Endothelial cell of umbilical vein (primary cell): ENCODE measurements at regions not wholly inside any gene's neighbourhood (a gene's known extent, or its start where the extent isn't known, plus 50 kb on each side); places are given as distances from the start of the nearest gene placed in this dataset.
"Not testable (repeated sequence)": the region's sequence is repeated elsewhere in the genome, so short reads cannot be mapped to it uniquely, and the experiment has no call there.

ENCODE experiments used
- BruUV-seq: library from RNA; stranded (reverse); fragments of 400-500 nt; replicated peaks from 2 replicates; lab custom pipeline; 2021; lab: Mats Ljungman, UMichigan
- CTCF ChIA-PET: fragments of 300-600, 350-600 bp; sonication (Branson Sonifier 250); formaldehyde crosslinking; loops from one replicate; lab custom pipeline; 2021; ENCODE audit warnings: antibody characterized with exemption, inconsistent platforms; lab: Charles Lee
- POLR2A ChIA-PET: fragments of 300-600, 350-600 bp; sonication (Branson Sonifier 250); formaldehyde crosslinking; loops from one replicate; lab custom pipeline; 2021; ENCODE audit warnings: antibody characterized with exemption, inconsistent platforms; lab: Charles Lee
- DNase-seq: peaks from one replicate; pipeline ENCODE4 v3.0.0-alpha.2; 2011; ENCODE audit warnings: low read depth, low spot score
- FAIRE-seq: peaks from 2 replicates; lab custom pipeline; 2011; peaks lifted over from hg19 to GRCh38; lab: Jason Lieb, UNC
- H2AFZ ChIP-seq: 2 replicates; pipeline ENCODE4 v1.6.0; 2012; ENCODE audit warnings: low read depth, low read length, control low read depth, inconsistent platforms
- H3K27ac ChIP-seq: 2 replicates; pipeline ENCODE4 v1.5.1; 2011; ENCODE audit warnings: low read depth, mild to moderate bottlenecking, control low read depth, low read length, moderate library complexity; ENCODE audit not compliant: insufficient read depth
- H3K27me3 ChIP-seq, 2 experiments: 2 replicates each; pipeline versions ENCODE4 v1.6.0 to v1.6.1; 2011; ENCODE audit warnings: low read length in 2 of 2, mixed read lengths in 1 of 2; ENCODE audit not compliant: control insufficient read depth in 2 of 2, insufficient read depth in 2 of 2
- H3K36me3 ChIP-seq, 2 experiments: 2 replicates in 1 of 2; 3 replicates in 1 of 2; pipeline ENCODE4 v1.5.1; 2011; ENCODE audit warnings: low read length in 2 of 2, mild to moderate bottlenecking in 1 of 2, moderate library complexity in 1 of 2; ENCODE audit not compliant: control insufficient read depth in 2 of 2, insufficient read depth in 2 of 2; ENCODE audit errors: extremely low read depth in 1 of 2
- H3K4me1 ChIP-seq: 3 replicates; pipeline ENCODE4 v1.5.1; 2011; ENCODE audit warnings: mild to moderate bottlenecking, low read length; ENCODE audit not compliant: control insufficient read depth, insufficient read depth; ENCODE audit errors: extremely low read depth
- H3K4me2 ChIP-seq: 2 replicates; pipeline ENCODE4 v1.6.1; 2011; ENCODE audit warnings: low read length, control low read depth, mixed read lengths; ENCODE audit not compliant: insufficient read depth
- H3K4me3 ChIP-seq, 3 experiments: fragments of 200-600 bp in 1 of 3; sonication (generic), shearing (Covaris generic) in 1 of 3; replicated peaks in 1 of 3; 2 replicates each; pipeline ENCODE4 v1.5.1; 2011 to 2016; ENCODE audit warnings: control low read depth in 3 of 3, low read length in 3 of 3, mild to moderate bottlenecking in 2 of 3, inconsistent platforms in 1 of 3, low read depth in 1 of 3, moderate library complexity in 1 of 3; ENCODE audit not compliant: insufficient read depth in 1 of 3
- H3K79me2 ChIP-seq: 2 replicates; pipeline ENCODE4 v1.6.0; 2012; ENCODE audit warnings: low read length, inconsistent platforms; ENCODE audit not compliant: control insufficient read depth, insufficient read depth
- H3K9ac ChIP-seq: replicated peaks from 2 replicates; pipeline ENCODE3; 2011; ENCODE audit warnings: low read length, control low read depth; ENCODE audit not compliant: insufficient read depth; ENCODE audit errors: extremely low read depth
- H3K9me1 ChIP-seq: replicated peaks from 3 replicates; pipeline ENCODE4 v1.6.0; 2011; ENCODE audit warnings: mild to moderate bottlenecking, low read length; ENCODE audit not compliant: control insufficient read depth, insufficient read depth; ENCODE audit errors: extremely low read depth
- H3K9me3 ChIP-seq: replicated peaks from 2 replicates; pipeline ENCODE4 v1.5.1; 2012; ENCODE audit warnings: low read length, inconsistent platforms; ENCODE audit not compliant: control insufficient read depth, insufficient read depth
- H4K20me1 ChIP-seq: replicated peaks from 2 replicates; pipeline ENCODE3; 2011; ENCODE audit warnings: mild to moderate bottlenecking, low read length; ENCODE audit not compliant: control insufficient read depth, insufficient read depth; ENCODE audit errors: extremely low read depth
- EZH2 ChIP-seq: IDR thresholded peaks from 2 replicates; pipeline ENCODE4 v1.6.1; 2012; ENCODE audit warnings: borderline replicate concordance, low read depth, mild to moderate bottlenecking, moderate library complexity, low read length, inconsistent platforms; ENCODE audit not compliant: severe bottlenecking
- dilution Hi-C: fragments of 300-500 bp; cut with MboI; formaldehyde crosslinking; loops from one replicate; pipeline ENCODE4 v1.15.0; 2019; ENCODE audit warnings: low sequenced_read_pairs; ENCODE audit not compliant: extremely low pct_ligation_motif_present
- intact Hi-C: fragments of 100-400 bp; cut with micrococcal nuclease; formaldehyde crosslinking; loops from one replicate; pipeline ENCODE4 v1.10.0; 2022
- TF ChIP-seq, protein P1 (sequence below), 2 donors: IDR thresholded peaks; 1 replicate in 1 of 2; 2 replicates in 1 of 2; pipeline ENCODE4 v1.5.1; 2011; ENCODE audit warnings: low read length in 2 of 2, mild to moderate bottlenecking in 2 of 2, moderate library complexity in 2 of 2, control low read depth in 1 of 2, inconsistent platforms in 1 of 2, low read depth in 1 of 2; ENCODE audit not compliant: insufficient read depth in 1 of 2; ENCODE audit errors: extremely low read depth in 1 of 2

DNA sequence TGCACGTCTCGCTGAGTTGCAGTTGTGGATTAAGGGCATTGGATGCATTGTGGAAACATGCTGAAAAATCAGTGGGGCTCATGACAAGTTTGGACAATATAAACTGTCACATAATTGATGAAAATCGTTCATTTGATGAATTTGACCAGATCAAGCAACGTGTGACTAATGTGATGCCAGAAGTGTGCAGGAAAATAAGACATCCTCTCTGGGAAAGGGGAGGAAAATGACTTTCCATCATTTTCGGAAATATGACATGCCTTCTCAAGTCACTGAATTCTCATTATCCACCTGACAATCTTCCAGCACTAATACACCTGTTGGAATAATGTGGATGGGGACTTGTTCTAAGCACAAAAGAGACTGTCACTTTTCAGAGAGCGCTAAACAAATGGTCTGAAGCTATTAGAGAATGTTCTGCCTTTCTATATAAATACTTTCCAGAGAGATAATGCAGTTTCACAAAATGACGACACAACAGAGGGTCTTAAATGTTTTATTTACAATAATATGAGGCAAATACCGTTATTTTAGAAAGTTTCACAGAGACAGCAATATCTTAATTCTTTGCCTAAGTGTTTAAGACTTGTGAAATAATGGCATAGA lies 1741.9 kb upstream of the RAG2 start:
- FAIRE-seq: no peak
- Histone ChIP-seq H3K4me1 (no peaks in the 10 kb centered on the region), H3K4me2 (no peak overlapping the region), H3K4me3 (no peak overlapping the region), H3K79me2 (no peaks in the 10 kb centered on the region), H3K36me3 (no peaks in the 10 kb centered on the region), H4K20me1 (no peaks in the 10 kb centered on the region), H3K27me3 (no peaks in the 10 kb centered on the region), H3K27ac (no peak overlapping the region), H3K9ac (no peak overlapping the region), H3K9me3 (peaks cover 2% of the 10 kb centered on the region), H2AFZ (no peak overlapping the region), H3K9me1 (no peaks in the 10 kb centered on the region)
- intact Hi-C loops: no loop called here
- no peak for DNase-seq
- ChIA-PET CTCF (no interaction called here), POLR2A (no interaction called here)
- BruUV-seq: no TSS peak
- no peak for TF ChIP-seq EZH2
- TF ChIP-seq, protein P1, sequence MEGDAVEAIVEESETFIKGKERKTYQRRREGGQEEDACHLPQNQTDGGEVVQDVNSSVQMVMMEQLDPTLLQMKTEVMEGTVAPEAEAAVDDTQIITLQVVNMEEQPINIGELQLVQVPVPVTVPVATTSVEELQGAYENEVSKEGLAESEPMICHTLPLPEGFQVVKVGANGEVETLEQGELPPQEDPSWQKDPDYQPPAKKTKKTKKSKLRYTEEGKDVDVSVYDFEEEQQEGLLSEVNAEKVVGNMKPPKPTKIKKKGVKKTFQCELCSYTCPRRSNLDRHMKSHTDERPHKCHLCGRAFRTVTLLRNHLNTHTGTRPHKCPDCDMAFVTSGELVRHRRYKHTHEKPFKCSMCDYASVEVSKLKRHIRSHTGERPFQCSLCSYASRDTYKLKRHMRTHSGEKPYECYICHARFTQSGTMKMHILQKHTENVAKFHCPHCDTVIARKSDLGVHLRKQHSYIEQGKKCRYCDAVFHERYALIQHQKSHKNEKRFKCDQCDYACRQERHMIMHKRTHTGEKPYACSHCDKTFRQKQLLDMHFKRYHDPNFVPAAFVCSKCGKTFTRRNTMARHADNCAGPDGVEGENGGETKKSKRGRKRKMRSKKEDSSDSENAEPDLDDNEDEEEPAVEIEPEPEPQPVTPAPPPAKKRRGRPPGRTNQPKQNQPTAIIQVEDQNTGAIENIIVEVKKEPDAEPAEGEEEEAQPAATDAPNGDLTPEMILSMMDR (IDR thresholded peaks at IDR 0.05; ENCODE audit: extremely low read depth in 1 of 2, insufficient read depth in 1 of 2, low read depth in 1 of 2, low read length in 2 of 2): no peak
- dilution Hi-C loops: no loop called here

DNA sequence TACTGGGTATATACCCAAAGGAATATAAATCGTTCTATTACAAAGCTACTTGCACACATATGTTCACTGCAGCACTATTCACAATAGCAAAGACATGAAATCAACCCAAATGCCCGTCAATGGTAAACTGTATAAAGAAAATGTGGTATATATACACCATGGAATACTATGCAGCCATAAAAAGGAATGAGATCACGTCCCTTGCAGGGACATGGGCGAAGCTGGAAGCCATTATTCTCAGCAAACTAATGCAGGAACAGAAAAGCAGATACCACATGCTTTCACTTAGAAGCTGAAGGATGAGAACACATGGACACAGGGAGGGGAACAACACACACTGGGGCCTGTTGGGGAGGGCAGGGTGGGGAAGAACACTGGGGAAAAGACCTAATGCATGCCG lies 1740.0 kb upstream of the RAG2 start:
- dilution Hi-C loops, BruUV-seq, H3K27ac ChIP-seq, CTCF ChIA-PET, H4K20me1 ChIP-seq, DNase-seq, H3K4me1 ChIP-seq, H3K79me2 ChIP-seq, H3K9me3 ChIP-seq, intact Hi-C loops, H3K9me1 ChIP-seq, FAIRE-seq, H3K4me3 ChIP-seq, H3K9ac ChIP-seq, H3K36me3 ChIP-seq, POLR2A ChIA-PET, H2AFZ ChIP-seq, H3K27me3 ChIP-seq, H3K4me2 ChIP-seq: not testable (repeated sequence)
